ENCODE measurements at regions not wholly inside any gene's neighbourhood (a gene's known extent, or its start where the extent isn't known, plus 50 kb on each side); places are given as distances from the start of the nearest gene placed in this dataset.
"Not testable (repeated sequence)": the region's sequence is repeated elsewhere in the genome, so short reads cannot be mapped to it uniquely, and the experiment has no call there.

GRCh38 chr12:74595696-74596095 lies 58.1 kb downstream of the ATXN7L3B start:
- no peak for DNase-seq

- DNase-seq: no peak
These were observed 61.2 kb downstream of the ATXN7L3B start for GRCh38 chr12:74598819-74599218.

- no peak for DNase-seq
These were observed 62.3 kb downstream of the ATXN7L3B start for GRCh38 chr12:74599932-74600331.

- DNase-seq: not testable (repeated sequence)
These were observed 63.2 kb downstream of the ATXN7L3B start for GRCh38 chr12:74600817-74601216.

GRCh38 chr12:74602881-74603672 lies 65.4 kb downstream of the ATXN7L3B start:
- DNase-seq: no peak

GRCh38 chr12:74608231-74608775 lies 70.7 kb downstream of the ATXN7L3B start:
- no peak for DNase-seq

GRCh38 chr12:74610711-74611110 lies 73.1 kb downstream of the ATXN7L3B start:
- no peak for DNase-seq

GRCh38 chr12:74614426-74614825 lies 76.8 kb downstream of the ATXN7L3B start:
- DNase-seq: no peak

- DNase-seq: no peak
These were observed 81.4 kb downstream of the ATXN7L3B start for GRCh38 chr12:74619084-74619483.

GRCh38 chr12:74619884-74620283 lies 82.2 kb downstream of the ATXN7L3B start:
- no peak for DNase-seq

- no peak for DNase-seq
These were observed 83.3 kb downstream of the ATXN7L3B start for GRCh38 chr12:74620921-74621320.

GRCh38 chr12:74624201-74624600 lies 86.6 kb downstream of the ATXN7L3B start:
- no peak for DNase-seq

- DNase-seq: no peak
These were observed 88.8 kb downstream of the ATXN7L3B start for GRCh38 chr12:74626397-74626796.

GRCh38 chr12:74641262-74641661 lies 103.6 kb downstream of the ATXN7L3B start:
- no peak for DNase-seq

GRCh38 chr12:74641694-74642093 lies 104.1 kb downstream of the ATXN7L3B start:
- DNase-seq: no peak

GRCh38 chr12:74644681-74645080 lies 107.0 kb downstream of the ATXN7L3B start:
- DNase-seq: no peak

- peak in 1 of 2 experiments; percentile 40 for DNase-seq
These were observed 109.2 kb downstream of the ATXN7L3B start for GRCh38 chr12:74646831-74647230.

GRCh38 chr12:74647256-74647655 lies 109.6 kb downstream of the ATXN7L3B start:
- DNase-seq: no peak

- DNase-seq: no peak
These were observed 118.6 kb downstream of the ATXN7L3B start for GRCh38 chr12:74656251-74656650.

GRCh38 chr12:74660442-74660841 lies 122.8 kb downstream of the ATXN7L3B start:
- DNase-seq: no peak

GRCh38 chr12:74663958-74664357 lies 126.3 kb downstream of the ATXN7L3B start:
- no peak for DNase-seq

GRCh38 chr12:74665690-74666089 lies 128.1 kb downstream of the ATXN7L3B start:
- DNase-seq: no peak

- no peak for DNase-seq
These were observed 133.8 kb downstream of the ATXN7L3B start for GRCh38 chr12:74671421-74671820.

GRCh38 chr12:74676955-74677354 lies 139.3 kb downstream of the ATXN7L3B start:
- not testable (repeated sequence) for DNase-seq

- DNase-seq: no peak
These were observed 147.8 kb downstream of the ATXN7L3B start for GRCh38 chr12:74685385-74685784.
